ENCODE measurements at regions not wholly inside any gene's neighbourhood (a gene's known extent, or its start where the extent isn't known, plus 50 kb on each side); places are given as distances from the start of the nearest gene placed in this dataset.
"Not testable (repeated sequence)": the region's sequence is repeated elsewhere in the genome, so short reads cannot be mapped to it uniquely, and the experiment has no call there.

DNA sequence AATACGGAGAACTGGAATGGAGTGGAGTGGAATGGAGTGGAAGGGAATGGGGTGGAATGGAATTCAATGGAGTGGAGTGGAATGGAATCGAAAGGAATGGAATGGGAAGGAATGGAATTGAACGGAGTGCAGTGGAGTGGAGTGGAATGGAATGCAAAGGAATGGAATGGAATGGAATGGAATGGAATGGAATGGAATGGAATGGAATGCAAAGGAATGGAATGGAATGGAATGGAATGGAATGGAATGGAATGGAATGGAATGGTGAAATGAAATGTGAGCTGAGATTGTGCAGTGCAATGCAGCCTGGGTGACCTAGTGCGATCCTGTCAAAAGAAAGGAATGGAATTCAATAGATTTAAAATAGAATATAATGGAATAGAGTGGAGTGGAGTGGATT is 357.3 kb upstream of the WSB1 start:
- not testable (repeated sequence) for DNase-seq (ENCODE audit: low read depth)

DNA sequence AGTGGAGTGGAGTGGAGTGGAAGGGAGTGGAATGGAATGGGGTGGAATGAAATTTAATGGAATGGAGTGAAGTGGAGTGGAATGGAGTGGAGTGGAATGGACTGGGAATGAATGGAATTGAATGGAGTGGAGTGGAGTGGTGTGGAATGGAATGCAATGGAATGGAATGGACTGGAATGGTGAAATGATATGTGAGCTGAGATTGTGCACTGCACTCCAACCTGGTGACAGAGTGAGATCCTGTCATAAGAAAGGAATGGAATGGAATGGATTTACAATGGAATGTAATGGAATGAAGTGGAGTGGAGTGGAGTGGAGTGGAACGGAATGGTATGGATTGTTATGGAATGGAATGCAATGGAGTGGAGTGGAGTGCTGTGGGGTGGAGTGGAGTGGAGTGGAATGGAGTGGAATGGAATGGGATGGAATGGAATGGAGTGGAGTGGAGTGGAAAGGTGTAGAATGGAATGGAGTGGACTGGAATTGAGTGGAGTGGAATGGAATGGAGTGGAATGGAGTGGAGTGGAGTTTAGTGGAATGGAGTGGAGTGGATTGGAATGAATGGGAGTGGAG is 356.1 kb upstream of the WSB1 start:
- DNase-seq (ENCODE audit: low read depth) = not testable (repeated sequence)

DNA sequence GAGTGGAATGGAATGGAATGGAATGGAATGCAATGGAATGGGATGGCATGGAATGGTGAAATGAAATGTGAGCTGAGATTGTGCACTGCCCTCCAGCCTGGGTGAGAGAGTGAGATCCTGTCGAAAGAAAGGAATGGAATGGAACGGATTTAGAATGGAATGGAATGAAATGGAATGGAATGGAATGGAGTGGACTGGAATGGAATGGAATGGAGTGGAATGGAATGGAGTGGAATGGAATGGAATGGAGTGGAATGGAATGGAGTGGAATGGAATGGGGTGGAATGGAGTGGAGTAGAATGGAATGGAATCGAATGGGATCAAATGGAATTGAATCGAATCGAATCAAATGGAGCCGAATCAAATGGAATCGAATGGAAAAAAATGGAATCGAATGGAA is 354.2 kb upstream of the WSB1 start:
- not testable (repeated sequence) for DNase-seq (ENCODE audit: low read depth)

DNA sequence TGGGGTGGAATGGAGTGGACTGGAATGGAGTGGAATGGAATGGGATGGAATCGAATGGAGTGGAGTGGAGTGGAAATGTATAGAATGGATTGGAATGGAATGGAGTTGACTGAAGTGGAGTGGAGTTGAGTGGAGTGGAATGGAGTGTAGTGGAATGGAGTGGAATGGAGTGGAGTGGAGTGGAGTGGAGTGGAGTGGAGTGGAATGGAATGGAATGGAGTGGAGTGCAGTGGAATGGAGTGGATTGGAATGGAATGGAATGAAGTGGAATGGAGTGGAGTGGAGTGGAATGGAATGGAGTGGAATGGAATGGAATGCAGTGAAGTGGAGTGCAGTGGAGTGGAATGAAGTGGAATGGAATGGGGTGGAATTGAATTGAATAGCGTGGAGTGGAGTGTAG is 353.3 kb upstream of the WSB1 start:
- not testable (repeated sequence) for DNase-seq (ENCODE audit: low read depth)

DNA sequence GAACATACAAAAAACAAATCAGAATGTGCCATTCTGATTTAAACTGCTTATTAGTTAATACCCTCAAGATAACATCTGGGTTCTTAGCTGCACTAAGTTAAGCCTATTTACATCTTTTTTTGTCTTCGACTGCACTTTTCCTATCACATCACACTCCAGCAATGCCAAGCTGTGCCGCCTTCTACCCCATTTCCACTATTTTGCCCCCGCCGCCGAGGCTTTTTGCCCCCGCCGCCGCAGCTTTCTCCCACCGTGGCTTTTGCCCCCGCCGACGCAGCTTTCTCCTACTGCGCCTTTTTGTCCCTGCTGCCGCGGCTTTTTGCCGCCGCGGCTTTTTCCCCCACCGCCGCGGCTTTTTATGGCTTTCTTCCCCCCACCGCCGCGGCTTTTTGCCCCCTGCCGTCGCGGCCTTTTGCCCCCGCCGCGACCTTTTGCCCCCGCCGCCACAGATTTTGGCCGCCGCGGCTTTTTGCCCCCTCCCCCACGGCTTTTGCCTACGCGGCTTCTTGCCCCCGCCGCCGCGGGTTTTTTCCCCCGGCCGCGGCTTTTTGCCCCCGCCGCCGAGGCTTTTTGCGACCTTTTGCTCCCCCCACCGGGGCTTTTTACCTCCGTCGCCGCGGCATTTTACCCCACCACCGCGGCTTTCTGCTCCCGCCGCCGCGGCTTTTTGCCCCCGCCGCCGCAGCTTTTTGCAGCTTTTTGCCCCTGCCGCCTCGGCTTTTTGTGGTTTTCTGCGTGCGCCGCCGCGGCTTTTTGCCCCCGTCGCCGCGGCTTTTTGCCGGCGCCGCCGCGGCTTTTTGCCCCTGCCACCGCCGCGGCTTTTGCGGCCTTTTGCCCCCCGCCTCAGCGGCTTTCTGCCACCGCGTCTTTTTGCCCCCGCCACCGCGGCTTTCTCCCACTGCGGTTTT is 331.4 kb upstream of the WSB1 start:
- no peak for DNase-seq (ENCODE audit: low read depth)

DNA sequence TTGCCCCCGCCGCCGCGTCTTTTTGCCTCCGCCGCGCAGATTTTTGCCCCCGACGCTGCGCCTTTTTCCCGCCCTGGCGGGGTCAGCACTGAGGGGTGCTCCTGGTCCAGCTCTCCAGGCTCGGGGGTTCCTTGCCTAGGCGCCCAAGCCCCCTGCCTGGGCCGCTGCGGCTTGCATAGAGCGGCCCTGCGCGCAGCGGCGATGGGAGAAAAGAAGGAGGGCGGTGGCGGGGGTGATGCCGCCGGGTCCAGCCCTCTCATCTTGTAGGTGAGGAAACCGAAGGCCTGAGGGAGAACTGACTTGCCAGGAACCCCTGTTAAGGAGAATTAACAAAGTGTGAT is 330.8 kb upstream of the WSB1 start:
- DNase-seq (ENCODE audit: low read depth) = no peak

DNA sequence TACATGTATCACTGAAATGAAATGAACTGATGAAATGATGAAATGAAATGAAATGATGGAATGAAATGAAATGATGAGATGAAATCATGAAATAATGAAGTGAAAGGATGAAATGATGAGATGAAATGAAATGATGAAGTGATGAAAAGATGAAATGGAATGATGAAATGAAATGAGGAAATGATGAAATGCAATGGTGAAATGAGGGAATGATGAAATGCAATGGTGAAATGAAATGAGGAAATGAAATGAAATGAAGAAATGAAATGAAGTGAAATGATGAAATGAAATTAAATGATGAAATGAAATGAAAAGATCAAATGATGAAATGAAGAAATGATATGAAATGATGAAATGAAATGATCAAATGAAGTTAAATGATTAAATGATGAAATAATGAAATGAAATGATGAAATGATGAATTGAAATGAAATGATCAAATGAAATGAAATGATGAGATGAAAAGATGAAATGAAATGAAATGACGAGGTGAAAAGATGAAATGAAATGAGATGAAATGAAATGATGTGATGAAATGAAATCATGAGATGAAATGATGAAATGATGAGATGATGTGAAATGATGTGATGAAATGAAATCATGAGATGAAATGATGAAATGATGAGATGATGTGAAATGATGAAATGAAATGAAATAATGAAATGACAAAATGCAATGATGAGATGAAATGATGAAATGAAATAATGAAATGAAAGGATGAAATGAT is 327.9 kb upstream of the WSB1 start:
- not testable (repeated sequence) for DNase-seq (ENCODE audit: low read depth)

DNA sequence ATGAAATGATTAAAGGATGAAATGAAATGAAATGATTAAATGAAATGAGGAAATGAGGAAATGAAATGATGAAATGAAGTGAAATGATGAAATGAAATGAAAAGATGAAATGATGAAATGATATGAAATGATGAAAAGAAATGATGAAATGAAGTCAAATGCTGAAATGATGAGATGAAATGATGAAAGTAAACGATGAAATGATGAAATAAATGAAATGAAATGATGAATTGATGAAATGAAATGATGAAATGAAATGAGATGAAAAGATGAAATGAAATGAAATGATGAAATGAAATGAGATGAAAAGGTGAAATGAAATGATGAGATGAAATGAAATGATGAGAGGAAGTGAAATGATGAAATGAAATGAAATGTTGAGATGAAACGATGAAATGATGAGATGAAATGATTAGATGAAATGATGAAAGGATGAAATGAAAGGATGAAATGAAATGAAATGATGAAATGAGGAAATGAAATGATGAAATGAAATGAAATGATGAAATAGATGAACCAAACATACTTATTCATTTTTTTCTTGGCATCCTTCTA is 327.2 kb upstream of the WSB1 start:
- DNase-seq (ENCODE audit: low read depth) = not testable (repeated sequence)

DNA sequence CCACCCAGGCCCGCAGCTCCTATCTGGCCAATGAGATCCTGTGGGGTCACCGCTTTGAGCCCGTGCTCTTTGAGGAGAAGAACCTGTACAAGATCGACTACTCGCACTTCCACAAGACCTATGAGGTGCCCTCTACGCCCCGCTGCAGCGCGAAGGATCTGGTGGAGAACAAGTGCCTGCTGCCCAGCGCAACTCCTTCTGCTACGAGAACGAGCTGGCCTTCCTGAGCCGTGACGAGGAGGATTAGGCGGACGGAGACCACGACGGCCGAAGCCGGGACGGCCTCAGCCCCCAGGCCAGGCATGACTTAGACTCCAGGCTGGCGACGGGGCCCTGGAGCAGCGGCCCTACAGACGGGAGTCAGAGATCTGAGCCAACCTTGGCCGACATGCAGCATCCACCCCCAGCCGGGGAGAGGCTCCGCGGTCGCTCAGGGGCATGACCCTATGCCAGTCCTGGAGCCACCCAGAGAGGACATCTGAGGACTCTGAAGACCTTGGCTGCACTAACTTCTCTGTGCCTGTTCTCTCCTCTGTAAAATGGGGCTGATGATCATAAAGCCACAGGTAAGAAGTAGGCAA is 312.0 kb upstream of the WSB1 start:
- not testable (repeated sequence) for DNase-seq (ENCODE audit: low read depth)

DNA sequence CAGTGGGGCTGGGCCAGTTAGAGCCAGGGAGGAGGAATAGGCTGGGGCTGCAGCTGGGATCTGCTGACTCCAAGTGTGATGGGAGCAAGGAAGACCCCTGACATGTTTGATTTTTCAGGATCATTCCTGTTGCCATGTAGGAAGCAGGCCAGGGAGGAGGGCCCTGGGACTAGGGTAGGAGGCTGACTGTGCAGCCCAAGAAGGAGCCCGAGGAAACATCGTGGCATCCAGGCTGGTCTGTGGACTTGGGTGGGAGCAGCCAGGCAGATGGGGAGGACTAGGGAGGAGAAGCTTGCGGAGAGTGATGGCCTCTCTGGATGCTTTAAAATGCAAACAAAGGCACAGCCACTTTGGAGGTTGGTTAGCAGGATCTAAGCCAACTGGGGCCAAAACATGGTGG is 311.4 kb upstream of the WSB1 start:
- not testable (repeated sequence) for DNase-seq (ENCODE audit: low read depth)

DNA sequence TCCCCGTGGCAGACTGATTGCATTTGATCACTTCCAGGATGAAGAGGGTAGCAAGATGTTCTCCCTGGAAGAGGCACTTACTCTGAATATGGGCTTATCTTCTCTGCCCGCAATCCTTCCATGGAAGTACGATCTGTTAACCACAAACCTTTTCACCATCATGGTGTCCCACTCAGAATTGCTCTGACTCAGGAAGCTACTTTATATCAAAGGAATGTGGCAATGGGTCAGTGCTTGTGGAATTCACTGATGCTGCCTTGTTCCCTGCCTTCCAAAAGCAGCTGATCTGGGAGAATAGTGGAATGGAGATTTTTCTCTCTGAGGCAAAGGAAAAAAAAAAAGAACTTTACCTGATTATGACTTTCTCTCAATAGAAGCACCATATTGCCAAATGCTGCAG is 306.1 kb upstream of the WSB1 start:
- not testable (repeated sequence) for DNase-seq (ENCODE audit: low read depth)

DNA sequence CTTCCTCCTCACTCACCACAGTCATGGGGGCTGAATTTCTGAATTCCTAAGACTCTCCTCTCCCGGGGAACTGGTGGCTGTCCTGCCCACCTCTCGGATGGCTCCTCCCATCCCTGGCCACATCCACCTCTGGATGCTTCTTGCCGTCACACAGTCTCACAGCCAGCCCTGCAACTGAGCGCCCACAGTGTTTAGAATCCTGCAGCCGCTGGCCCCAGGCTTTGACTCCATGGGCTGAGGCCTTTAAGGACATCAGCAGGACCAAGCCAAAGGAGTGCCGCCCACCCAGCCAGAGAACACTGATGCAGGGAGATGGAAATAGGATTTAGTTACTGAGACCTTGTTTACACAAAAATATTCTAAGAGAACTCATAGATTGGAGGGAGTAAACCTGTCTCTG is 299.3 kb upstream of the WSB1 start:
- DNase-seq (ENCODE audit: low read depth) = not testable (repeated sequence)

DNA sequence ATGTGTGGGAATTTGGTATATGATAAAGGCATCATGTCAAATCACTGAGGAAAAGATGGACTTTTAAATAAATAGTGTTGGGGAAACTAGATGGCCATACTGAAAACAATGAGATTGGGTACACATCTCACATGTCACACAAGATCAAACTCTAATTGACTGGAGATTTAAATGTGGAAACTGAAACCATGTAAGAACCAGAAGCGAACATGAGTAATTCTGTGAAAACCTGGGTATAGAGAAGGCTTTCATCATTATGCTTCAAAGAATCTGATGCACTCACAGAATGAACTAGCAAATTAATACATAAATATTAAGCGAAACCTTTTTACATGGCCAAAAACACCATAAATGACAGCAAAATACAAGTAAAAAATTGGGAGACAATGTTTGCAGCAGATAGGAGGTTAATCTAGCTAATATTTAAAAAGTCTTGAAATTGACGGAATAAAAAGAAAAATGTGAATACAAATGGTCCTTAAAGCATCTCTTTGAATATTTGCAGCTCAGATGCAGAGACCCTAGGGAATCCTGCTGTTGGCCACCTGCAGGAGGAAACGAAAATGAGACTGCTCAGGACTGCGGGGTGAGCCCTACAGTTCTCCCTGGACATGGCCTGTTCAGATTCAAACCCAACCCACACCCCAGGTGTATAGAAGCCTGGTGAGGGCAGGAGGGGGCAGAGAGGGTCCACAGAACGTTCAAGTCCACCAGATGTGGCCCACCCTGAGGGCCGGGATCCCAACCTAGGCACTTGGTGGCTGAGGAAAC is 297.6 kb upstream of the WSB1 start:
- DNase-seq (ENCODE audit: low read depth) = not testable (repeated sequence)

DNA sequence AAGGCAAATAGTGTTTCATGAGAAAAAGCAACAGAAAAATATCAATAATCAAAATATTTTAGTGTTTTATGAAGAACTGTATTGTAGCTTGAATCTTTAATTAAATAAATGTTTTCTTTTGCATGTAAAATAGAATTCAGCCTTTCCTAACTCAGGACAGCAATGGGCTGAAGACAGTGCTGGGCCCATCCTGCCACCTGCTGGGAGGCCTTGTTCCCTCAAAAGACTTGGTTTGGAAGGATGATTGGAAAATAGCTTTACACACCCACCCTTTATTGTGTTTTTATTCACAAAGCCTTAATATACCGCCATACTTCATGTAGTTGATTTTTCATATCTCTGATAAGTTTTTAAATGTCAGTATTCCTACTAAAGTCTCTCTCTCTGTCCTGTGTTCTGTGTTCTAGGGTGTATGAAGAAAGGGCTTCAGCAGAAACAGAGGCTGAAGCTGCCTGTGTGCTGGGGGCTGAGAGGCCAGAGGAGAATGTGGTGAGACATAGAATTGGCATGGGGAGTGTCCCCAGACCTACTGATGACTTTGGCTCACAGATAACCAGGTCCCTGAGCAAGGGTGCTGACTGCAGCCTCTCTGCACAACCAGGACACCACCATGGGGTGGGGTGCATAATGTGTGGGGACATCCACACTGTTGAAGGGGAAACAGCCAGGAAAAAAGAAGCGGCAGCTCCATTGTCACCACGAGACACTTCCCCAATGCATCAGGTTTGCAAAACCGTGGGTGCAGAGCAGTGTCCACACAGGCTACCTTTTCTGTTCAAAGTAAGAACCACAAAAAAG is 286.0 kb upstream of the WSB1 start:
- DNase-seq (ENCODE audit: low read depth) = not testable (repeated sequence)

DNA sequence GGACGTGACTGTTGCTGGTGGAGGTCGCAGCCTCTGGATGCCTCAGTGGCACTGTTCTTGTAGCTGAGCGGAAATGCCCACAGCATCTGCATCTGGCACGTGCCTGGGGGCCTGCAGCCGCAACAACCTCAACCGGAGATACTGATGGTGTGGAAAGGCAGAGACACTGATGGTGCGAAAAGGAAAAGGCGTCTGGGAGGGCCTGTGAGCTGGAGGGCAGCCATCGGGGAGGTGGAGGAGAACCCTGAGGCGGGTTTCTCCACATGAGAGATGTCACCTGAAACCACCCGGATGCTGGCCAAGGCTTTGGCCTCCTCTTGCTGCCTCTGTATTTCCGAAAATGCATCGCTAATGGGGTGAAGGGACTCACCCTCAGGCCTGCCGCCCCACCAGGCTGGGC is 284.8 kb upstream of the WSB1 start:
- DNase-seq (ENCODE audit: low read depth) = no peak

DNA sequence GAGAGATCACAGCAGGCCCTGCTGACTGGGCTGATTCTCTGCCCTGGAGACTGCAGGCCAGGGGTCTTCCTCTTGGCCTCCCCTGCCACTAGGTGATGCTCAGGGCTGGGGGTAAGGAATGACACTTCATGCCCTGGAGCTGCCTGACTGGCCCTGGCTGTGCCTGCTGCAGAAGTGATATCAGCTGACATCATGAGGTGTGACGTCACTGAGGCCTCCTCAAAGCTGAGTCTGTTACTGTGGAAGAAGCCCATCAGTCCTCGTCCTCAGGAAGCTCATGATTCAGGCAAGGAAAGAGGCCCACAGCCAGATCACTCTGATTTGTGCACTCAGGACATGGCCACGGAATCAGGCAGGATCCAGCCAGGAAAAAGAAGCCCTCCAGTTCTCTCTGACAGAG is 283.8 kb upstream of the WSB1 start:
- DNase-seq (ENCODE audit: low read depth) = not testable (repeated sequence)

DNA sequence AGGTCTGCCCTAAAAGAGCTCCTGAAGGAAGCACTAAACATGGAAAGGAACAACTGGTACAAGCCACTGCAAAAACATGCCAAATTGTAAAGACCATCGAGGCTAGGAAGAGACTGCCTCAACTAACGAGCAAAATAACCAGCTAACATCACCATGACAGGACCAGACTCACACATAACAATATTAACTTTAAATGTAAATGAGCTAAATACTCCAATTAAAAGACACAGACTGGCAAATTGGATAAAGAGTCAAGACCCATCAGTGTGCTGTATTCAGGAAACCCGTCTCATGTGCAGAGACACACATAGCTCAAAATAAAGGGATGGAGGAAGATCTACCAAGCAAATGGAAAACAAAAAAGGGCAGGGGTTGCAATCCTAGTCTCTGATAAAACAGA is 263.4 kb upstream of the WSB1 start:
- DNase-seq (ENCODE audit: low read depth) = not testable (repeated sequence)

DNA sequence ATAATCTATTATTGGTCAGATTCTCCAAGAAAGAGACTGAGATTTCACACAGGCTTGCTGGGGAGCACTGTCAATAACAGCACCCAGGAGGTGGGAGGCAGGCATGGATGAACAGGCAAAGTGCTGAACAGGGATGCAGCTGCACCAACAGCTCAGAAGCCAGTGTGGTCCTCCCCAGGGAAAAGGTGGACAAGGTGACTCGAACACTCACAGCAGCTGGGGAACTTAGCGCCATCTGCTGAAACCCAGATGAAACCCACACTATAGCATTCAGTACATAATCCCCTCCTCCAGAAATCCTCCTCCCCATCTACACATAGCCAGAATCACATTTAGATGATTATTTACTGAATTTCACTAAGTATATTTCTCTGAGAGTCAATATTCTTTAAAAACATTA is 255.2 kb upstream of the WSB1 start:
- no peak for DNase-seq (ENCODE audit: low read depth)

DNA sequence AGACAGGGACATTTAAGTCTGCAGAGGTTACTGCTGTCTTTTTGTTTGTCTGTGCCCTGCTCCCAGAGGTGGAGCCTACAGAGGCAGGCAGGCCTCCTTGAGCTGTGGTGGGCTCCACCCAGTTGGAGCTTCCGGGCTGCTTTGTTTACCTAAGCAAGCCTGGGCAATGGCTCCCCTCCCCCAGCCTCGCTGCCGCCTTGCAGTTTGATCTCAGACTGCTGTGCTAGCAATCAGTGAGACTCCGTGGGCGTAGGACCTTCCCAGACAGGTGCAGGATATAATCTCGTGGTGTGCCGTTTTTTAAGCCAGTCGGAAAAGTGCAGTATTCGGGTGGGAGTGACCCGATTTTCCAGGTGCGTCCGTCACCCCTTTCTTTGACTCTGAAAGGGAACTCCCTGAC is 248.9 kb upstream of the WSB1 start:
- DNase-seq (ENCODE audit: low read depth) = not testable (repeated sequence)

DNA sequence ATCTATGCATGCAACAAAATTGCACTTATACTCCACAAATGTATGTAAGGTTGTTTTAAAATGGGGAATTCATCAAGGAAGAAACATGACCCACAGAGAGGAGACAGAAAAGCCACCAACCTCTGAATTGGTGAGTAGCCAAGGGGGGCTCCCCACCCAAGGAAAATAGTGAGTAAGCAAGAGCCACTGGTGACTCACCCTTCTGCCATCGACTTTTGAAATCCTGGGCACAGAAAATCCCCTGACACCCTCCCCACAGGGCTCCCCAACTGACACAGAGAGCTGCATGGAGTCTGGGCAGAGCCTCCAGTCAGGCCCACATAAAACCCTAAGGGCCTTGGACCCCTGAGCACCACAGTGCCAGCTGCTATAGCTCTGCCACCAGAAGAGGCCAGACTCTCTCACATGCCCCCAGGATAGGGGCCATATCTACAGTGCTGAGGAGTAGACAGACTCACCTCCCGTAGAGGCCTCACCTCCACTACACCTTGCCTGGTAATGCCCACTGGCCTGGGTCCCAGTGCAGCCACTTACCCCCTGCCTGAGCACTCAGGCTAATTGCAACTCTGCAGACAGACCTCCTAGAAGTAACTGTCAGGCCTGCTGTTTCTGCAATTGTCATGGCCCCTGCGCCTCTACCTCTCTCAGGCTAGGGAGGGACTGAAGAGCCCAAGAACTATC is 244.7 kb upstream of the WSB1 start:
- DNase-seq (ENCODE audit: low read depth) = peak; percentile 1
